OCI-LY1 (cell line): ENCODE measurements at regions not wholly inside any gene's neighbourhood (a gene's known extent, or its start where the extent isn't known, plus 50 kb on each side); places are given as distances from the start of the nearest gene placed in this dataset.

Source experiments
- H2AFZ ChIP-seq: fragments of 200-600 bp; sonication (generic), shearing (Covaris generic); 2 replicates; pipeline ENCODE4 v1.6.0; 2014; ENCODE audit warnings: antibody characterized with exemption, mild to moderate bottlenecking, low read length
- H3F3A ChIP-seq: fragments of 200-600 bp; sonication (generic), shearing (Covaris generic); 2 replicates; pipeline ENCODE4 v1.6.0; 2014; ENCODE audit warnings: mild to moderate bottlenecking, antibody characterized with exemption, low read length, moderate library complexity; ENCODE audit not compliant: insufficient read depth
- H3K27ac ChIP-seq: fragments of 200-600 bp; sonication (generic); 2 replicates; pipeline ENCODE4 v1.5.1; 2014; ENCODE audit warnings: low read length, mixed run types, mild to moderate bottlenecking, low read depth; ENCODE audit not compliant: poor library complexity, severe bottlenecking
- H3K27me3 ChIP-seq: fragments of 200-600 bp; sonication (generic); 2 replicates; pipeline ENCODE4 v1.6.0; 2014; ENCODE audit warnings: antibody characterized with exemption, mild to moderate bottlenecking, low read length, moderate library complexity; ENCODE audit not compliant: insufficient read depth
- H3K36me3 ChIP-seq: fragments of 200-600 bp; sonication (generic); 2 replicates; pipeline ENCODE4 v1.6.1; 2014; ENCODE audit warnings: mild to moderate bottlenecking, antibody characterized with exemption, low read length, moderate library complexity, mixed read lengths; ENCODE audit not compliant: insufficient read depth
- H3K4me1 ChIP-seq: fragments of 200-600 bp; sonication (generic); 2 replicates; pipeline ENCODE4 v1.5.1; 2014; ENCODE audit warnings: mild to moderate bottlenecking, low read length, moderate library complexity; ENCODE audit not compliant: insufficient read depth, severe bottlenecking
- H3K4me2 ChIP-seq: fragments of 200-600 bp; sonication (generic), shearing (Covaris generic); 2 replicates; pipeline ENCODE4 v1.6.1; 2014; ENCODE audit warnings: low read length
- H3K4me3 ChIP-seq: fragments of 200-600 bp; sonication (generic); 2 replicates; pipeline ENCODE4 v1.5.1; 2014; ENCODE audit warnings: low read length, low read depth, mild to moderate bottlenecking, mixed read lengths; ENCODE audit not compliant: poor library complexity, severe bottlenecking
- H3K79me2 ChIP-seq: fragments of 200-600 bp; shearing (Covaris generic); 2 replicates; pipeline ENCODE4 v1.6.1; 2016; ENCODE audit warnings: mixed run types, low read length, mixed read lengths; ENCODE audit not compliant: insufficient read depth
- H3K9ac ChIP-seq: fragments of 200-600 bp; sonication (generic), shearing (Covaris generic); 2 replicates; pipeline ENCODE4 v1.6.1; 2014; ENCODE audit warnings: mild to moderate bottlenecking, low read length, mixed read lengths
- H3K9me2 ChIP-seq: fragments of 200-600 bp; sonication (generic), shearing (Covaris generic); 2 replicates; pipeline ENCODE4 v1.6.1; 2014; ENCODE audit warnings: low read depth, mild to moderate bottlenecking, low read length, mixed read lengths
- H3K9me3 ChIP-seq: fragments of 200-600 bp; shearing (Covaris generic); 2 replicates; pipeline ENCODE4 v1.6.1; 2014; ENCODE audit warnings: low read length, mixed read lengths
- H4K20me1 ChIP-seq: fragments of 200-600 bp; sonication (generic), shearing (Covaris generic); 2 replicates; pipeline ENCODE4 v1.6.0; 2016; ENCODE audit warnings: mild to moderate bottlenecking, low read length; ENCODE audit not compliant: insufficient read depth
- CTCF ChIP-seq: fragments of 200-600 bp; sonication (generic), shearing (Covaris generic); IDR thresholded peaks from 2 replicates; pipeline ENCODE4 v1.5.1; 2017; ENCODE audit warnings: mild to moderate bottlenecking, antibody characterized with exemption, low read length, moderate library complexity, mixed read lengths
- EZH2 ChIP-seq: fragments of 200-600 bp; sonication (generic), shearing (Covaris generic); IDR thresholded peaks from 2 replicates; pipeline ENCODE4 v1.8.0; 2017; ENCODE audit warnings: borderline replicate concordance, mixed run types, mild to moderate bottlenecking, antibody characterized with exemption, low read length, moderate library complexity, mixed read lengths

- Histone ChIP-seq H2AFZ (no peak overlapping the region), H3K9me2 (no peaks in the 10 kb centered on the region), H3K4me2 (no peak overlapping the region), H3K27ac (no peak overlapping the region), H3F3A (no peaks in the 10 kb centered on the region), H3K9ac (no peak overlapping the region), H3K4me3 (no peak overlapping the region), H3K27me3 (no peaks in the 10 kb centered on the region), H3K9me3 (no peaks in the 10 kb centered on the region), H4K20me1 (no peaks in the 10 kb centered on the region), H3K36me3 (no peaks in the 10 kb centered on the region), H3K4me1 (no peaks in the 10 kb centered on the region), H3K79me2 (no peaks in the 10 kb centered on the region)
- TF ChIP-seq CTCF (no peak), EZH2 (no peak)
Measured at GRCh38 chr4:14646831-14647230, 355.4 kb upstream of the CPEB2 start.

- H3K9ac ChIP-seq: no peak overlapping the region
- H2AFZ ChIP-seq: no peak overlapping the region
- no peaks in the 10 kb centered on the region for H4K20me1 ChIP-seq
- TF ChIP-seq CTCF (no peak), EZH2 (no peak)
- H3K36me3 ChIP-seq: no peaks in the 10 kb centered on the region
- H3K9me2 ChIP-seq: no peaks in the 10 kb centered on the region
- H3K9me3 ChIP-seq: no peaks in the 10 kb centered on the region
- H3K27ac ChIP-seq: no peak overlapping the region
- H3K4me2 ChIP-seq: no peak overlapping the region
- no peaks in the 10 kb centered on the region for H3K4me1 ChIP-seq
- H3K4me3 ChIP-seq: no peak overlapping the region
- no peaks in the 10 kb centered on the region for H3F3A ChIP-seq
- H3K79me2 ChIP-seq: no peaks in the 10 kb centered on the region
- H3K27me3 ChIP-seq: no peaks in the 10 kb centered on the region
Measured at GRCh38 chr4:14650127-14650526, 352.2 kb upstream of the CPEB2 start.

- no peaks in the 10 kb centered on the region for H3F3A ChIP-seq
- H3K4me1 ChIP-seq: no peaks in the 10 kb centered on the region
Measured at GRCh38 chr4:14652522-14652921, 349.8 kb upstream of the CPEB2 start.

More at GRCh38 chr4:14652522-14652921, 349.8 kb upstream of the CPEB2 start:
- no peak for TF ChIP-seq EZH2
- no peak for TF ChIP-seq CTCF
- H3K79me2 ChIP-seq: no peaks in the 10 kb centered on the region
- H4K20me1 ChIP-seq: no peaks in the 10 kb centered on the region
- no peak overlapping the region for H3K27ac ChIP-seq
- H3K4me2 ChIP-seq: no peak overlapping the region
- no peaks in the 10 kb centered on the region for H3K27me3 ChIP-seq
- H3K36me3 ChIP-seq: no peaks in the 10 kb centered on the region
- no peaks in the 10 kb centered on the region for H3K9me3 ChIP-seq
- H3K4me3 ChIP-seq: no peak overlapping the region
- no peaks in the 10 kb centered on the region for H3K9me2 ChIP-seq
- no peak overlapping the region for H3K9ac ChIP-seq
- no peak overlapping the region for H2AFZ ChIP-seq
